ENCODE measurements at regions not wholly inside any gene's neighbourhood (a gene's known extent, or its start where the extent isn't known, plus 50 kb on each side); places are given as distances from the start of the nearest gene placed in this dataset.
"Not testable (repeated sequence)": the region's sequence is repeated elsewhere in the genome, so short reads cannot be mapped to it uniquely, and the experiment has no call there.

DNA sequence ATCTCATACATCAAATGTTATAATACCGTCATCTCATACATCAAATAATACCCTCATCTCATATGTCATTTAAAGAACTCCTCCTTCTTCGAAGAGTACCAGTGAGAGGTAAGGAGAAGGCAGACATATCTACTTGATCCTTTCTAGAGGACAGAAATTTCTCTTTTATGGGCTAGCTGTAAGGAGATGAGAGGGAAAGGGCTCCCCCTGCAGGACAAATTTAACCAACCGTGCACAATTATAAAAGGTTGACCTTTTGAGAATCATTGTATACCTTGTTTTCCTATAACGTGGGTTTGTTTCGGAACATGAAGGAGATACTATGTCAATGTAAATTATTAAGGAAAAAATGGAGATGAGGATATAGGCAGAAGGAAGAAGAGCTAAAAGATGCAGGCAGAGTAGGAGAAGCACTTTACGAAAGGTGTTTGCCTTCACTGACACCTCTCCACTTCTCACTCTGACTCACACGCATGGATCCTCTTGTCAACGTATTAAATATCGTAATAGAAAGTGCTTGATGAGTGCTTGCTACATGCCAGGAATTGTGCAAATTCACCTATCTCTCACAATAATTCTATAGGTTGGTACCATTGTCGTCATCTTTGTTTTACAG lies 465.9 kb upstream of the ERCC4 start:
- Histone ChIP-seq H3K9ac (no peak overlapping the region), H3K4me2 (no peak overlapping the region), H3K27ac (no peak overlapping the region), H3K9me3 (replicated peaks in 1 of 11) (no peaks in the 10 kb centered on the region), H4K20me1 (no peaks in the 10 kb centered on the region), H3K4me3 (no peak overlapping the region), H3K36me3 (no peaks in the 10 kb centered on the region), H3K27me3 (no peaks in the 10 kb centered on the region), H3K4me1 (peaks cover 0 to 5% (median 0%) of the 10 kb centered on the region in 10 experiments; a peak in 1 of 20 replicates)
- TF ChIP-seq Cebpa-rat (IDR thresholded peaks at IDR 0.05), result no peak

DNA sequence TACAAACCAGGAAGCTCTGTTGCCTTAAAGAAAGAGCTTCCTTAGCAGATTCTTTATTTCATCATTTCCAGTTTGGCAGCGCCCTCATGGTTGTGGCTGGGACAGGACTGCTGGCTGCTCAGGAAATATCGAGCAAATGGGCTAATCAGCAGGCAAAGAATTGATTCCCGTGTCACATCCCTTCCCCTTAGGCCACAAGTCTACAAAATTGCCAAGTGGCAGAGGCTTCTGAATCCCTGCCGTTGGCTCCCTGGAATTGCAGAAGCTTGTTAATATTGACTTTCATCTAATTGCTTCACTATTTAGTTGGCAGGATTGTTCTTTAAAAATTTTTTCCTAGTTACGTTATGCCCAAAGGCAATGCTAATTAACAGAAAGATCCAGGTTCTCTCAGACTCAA lies 456.3 kb upstream of the ERCC4 start:
- no peak overlapping the region for H3K9ac ChIP-seq
- no peaks in the 10 kb centered on the region for H3K36me3 ChIP-seq
- H3K27ac ChIP-seq, result no peak overlapping the region
- TF ChIP-seq Cebpa-rat (IDR thresholded peaks at IDR 0.05), result no peak
- no peaks in the 10 kb centered on the region for H3K27me3 ChIP-seq
- H3K4me1 ChIP-seq, result no peaks in the 10 kb centered on the region
- H4K20me1 ChIP-seq, result no peaks in the 10 kb centered on the region
- no peak overlapping the region for H3K4me2 ChIP-seq
- no peak overlapping the region for H3K4me3 ChIP-seq
- no peaks in the 10 kb centered on the region for H3K9me3 ChIP-seq (replicated peaks in 1 of 11)

DNA sequence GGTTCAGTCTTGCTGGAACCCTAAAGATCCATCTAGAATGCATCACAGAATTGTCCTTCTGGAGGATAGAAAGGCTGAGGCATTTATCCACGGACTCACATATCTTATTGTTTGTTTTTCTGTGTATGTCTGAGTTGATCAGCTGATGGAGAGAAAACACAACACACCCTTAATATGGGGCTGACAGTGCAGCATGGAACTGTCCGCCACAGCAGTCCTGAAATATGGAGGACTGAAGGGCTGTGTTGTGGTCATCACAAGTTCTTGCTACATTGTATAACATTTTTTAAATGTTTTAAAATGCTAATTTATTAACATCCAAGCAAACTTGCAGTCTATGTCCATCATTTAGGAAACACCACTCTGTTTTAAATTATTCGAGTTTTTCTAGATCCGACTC lies 448.9 kb upstream of the ERCC4 start:
- no peak overlapping the region for H3K27ac ChIP-seq
- no peaks in the 10 kb centered on the region for H4K20me1 ChIP-seq
- no peak overlapping the region for H3K9ac ChIP-seq
- TF ChIP-seq Cebpa-rat (IDR thresholded peaks at IDR 0.05), result no peak
- no peak overlapping the region for H3K4me2 ChIP-seq
- H3K36me3 ChIP-seq, result no peaks in the 10 kb centered on the region
- H3K9me3 ChIP-seq (replicated peaks in 1 of 11), result peaks cover 0 to 12% (median 1%) of the 10 kb centered on the region in 11 experiments; a peak in 15 of 22 replicates
- no peaks in the 10 kb centered on the region for H3K27me3 ChIP-seq
- H3K4me3 ChIP-seq, result no peak overlapping the region
- H3K4me1 ChIP-seq, result no peaks in the 10 kb centered on the region

DNA sequence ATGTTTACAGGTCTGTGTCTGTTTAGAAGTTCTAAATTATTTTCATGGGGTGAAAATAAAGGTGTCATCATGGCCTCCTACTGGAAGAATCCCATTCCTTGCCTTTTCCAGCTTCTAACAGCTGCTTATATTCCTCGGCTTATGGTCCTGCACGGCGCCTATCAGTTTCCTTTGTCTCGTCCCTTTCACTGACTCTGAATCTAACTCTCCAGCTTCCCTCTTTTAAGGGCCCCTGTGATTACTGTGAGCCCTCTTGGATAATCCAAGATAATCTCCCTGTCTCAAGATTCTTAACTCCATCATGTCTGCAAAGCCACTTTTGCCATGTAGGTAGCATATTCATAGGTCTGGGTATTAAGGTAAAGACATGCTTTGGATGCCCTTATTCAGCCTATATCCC lies 441.0 kb upstream of the ERCC4 start:
- Histone ChIP-seq H3K4me1 (no peaks in the 10 kb centered on the region), H4K20me1 (no peaks in the 10 kb centered on the region), H3K4me2 (no peak overlapping the region), H3K27me3 (no peaks in the 10 kb centered on the region), H3K36me3 (no peaks in the 10 kb centered on the region), H3K27ac (no peak overlapping the region), H3K4me3 (no peak overlapping the region), H3K9ac (no peak overlapping the region), H3K9me3 (replicated peaks in 1 of 11) (peaks cover 0 to 32% (median 6%) of the 10 kb centered on the region in 11 experiments; a peak in 13 of 22 replicates)
- no peak for TF ChIP-seq Cebpa-rat (IDR thresholded peaks at IDR 0.05)

DNA sequence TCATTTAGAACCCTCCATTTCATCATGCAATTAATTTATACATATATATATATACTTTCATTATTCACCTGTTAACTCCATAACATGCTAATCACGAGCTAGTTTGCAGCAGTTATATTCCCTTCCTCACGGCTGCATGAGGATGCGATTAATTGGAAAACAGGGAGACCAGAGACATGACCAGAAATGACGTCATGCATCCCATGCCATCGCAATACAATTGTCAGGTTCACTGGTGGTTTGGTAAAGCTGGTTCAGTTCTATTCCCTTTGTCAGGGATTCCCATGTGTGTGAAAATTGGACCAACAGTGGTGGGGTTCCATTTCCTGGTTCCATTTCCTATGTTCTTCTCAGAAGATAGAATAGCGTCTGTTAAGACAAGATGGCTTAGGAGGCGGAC lies 440.4 kb upstream of the ERCC4 start:
- Histone ChIP-seq H3K36me3 (no peaks in the 10 kb centered on the region), H3K9me3 (replicated peaks in 1 of 11) (peaks cover 0 to 32% (median 6%) of the 10 kb centered on the region in 11 experiments; a peak in 13 of 22 replicates), H4K20me1 (no peaks in the 10 kb centered on the region), H3K27me3 (no peaks in the 10 kb centered on the region), H3K4me1 (no peaks in the 10 kb centered on the region), H3K27ac (no peak overlapping the region), H3K9ac (no peak overlapping the region), H3K4me2 (no peak overlapping the region), H3K4me3 (no peak overlapping the region)
- TF ChIP-seq Cebpa-rat (IDR thresholded peaks at IDR 0.05), result no peak

DNA sequence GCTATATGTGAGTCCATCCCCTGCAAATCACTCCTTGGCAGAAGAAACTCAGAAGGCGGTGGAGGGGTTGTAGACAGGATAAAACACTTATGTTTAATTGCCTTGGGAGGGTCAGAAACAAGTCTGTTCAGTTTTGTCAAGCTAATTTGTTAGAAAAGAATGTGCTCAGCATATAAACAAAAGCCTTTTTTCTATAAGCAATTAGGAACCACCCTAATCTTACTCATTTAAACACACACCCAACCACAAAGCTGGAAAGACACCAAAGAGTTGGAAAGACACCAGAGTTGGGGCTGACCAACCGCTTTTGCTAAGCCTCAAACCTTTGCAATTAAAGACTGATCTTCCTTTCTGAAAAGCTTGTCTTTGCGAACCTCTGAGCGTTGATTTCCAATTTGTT lies 439.2 kb upstream of the ERCC4 start:
- no peak overlapping the region for H3K9ac ChIP-seq
- no peaks in the 10 kb centered on the region for H3K27me3 ChIP-seq
- H3K9me3 ChIP-seq (replicated peaks in 1 of 11), result peaks cover 0 to 30% (median 6%) of the 10 kb centered on the region in 11 experiments; a peak in 13 of 22 replicates
- TF ChIP-seq Cebpa-rat (IDR thresholded peaks at IDR 0.05), result no peak
- no peaks in the 10 kb centered on the region for H4K20me1 ChIP-seq
- H3K4me1 ChIP-seq, result no peaks in the 10 kb centered on the region
- no peaks in the 10 kb centered on the region for H3K36me3 ChIP-seq
- no peak overlapping the region for H3K4me3 ChIP-seq
- no peak overlapping the region for H3K4me2 ChIP-seq
- no peak overlapping the region for H3K27ac ChIP-seq

DNA sequence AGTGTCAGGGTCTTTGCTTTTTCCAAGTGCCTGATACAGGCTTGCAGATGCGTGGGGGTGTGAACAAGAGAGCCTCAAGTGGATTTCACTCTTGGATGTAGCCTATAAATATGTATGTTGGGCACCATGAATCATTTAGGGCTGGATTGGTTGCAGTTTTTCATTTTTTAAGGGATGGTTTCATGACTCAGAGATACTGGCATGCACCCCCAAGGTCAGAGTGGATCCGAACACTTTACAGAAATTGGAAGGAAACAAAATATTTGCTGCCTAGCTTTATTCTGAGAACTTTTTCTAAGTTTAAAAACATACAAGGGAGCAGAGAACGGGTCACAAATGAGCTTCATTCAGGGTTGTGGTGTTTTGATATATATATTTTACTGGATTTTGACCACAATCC lies 436.8 kb upstream of the ERCC4 start:
- H3K9ac ChIP-seq, result no peak overlapping the region
- no peaks in the 10 kb centered on the region for H4K20me1 ChIP-seq
- no peaks in the 10 kb centered on the region for H3K27me3 ChIP-seq
- H3K4me3 ChIP-seq, result no peak overlapping the region
- no peaks in the 10 kb centered on the region for H3K4me1 ChIP-seq
- H3K9me3 ChIP-seq (replicated peaks in 1 of 11), result peaks cover 0 to 16% (median 0%) of the 10 kb centered on the region in 11 experiments; a peak in 3 of 22 replicates
- no peak for TF ChIP-seq Cebpa-rat (IDR thresholded peaks at IDR 0.05)
- no peak overlapping the region for H3K4me2 ChIP-seq
- H3K36me3 ChIP-seq, result no peaks in the 10 kb centered on the region
- H3K27ac ChIP-seq, result no peak overlapping the region

DNA sequence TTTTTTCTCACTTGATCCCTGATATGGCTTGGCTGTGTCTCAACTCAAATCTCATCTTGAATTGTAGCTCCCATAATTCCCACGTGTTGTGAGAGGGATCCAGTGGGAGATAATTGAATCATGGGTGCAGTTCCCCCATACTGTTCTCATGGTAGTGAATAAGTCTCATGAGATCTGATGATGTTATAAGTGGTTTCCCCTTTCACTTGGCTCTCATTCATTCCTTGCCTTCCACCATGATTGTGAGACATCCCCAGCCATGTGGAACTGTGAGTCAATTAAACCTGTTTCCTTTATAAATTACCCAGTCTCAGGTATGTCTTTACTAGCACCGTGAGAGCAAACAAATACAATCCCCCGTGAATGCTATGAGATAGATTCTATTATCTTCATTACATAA lies 430.5 kb upstream of the ERCC4 start:
- not testable (repeated sequence) for H3K27ac ChIP-seq; H3K4me3 ChIP-seq; H3K4me1 ChIP-seq; H3K9me3 ChIP-seq (replicated peaks in 1 of 11); H3K4me2 ChIP-seq; H3K9ac ChIP-seq; H4K20me1 ChIP-seq; H3K36me3 ChIP-seq; H3K27me3 ChIP-seq

DNA sequence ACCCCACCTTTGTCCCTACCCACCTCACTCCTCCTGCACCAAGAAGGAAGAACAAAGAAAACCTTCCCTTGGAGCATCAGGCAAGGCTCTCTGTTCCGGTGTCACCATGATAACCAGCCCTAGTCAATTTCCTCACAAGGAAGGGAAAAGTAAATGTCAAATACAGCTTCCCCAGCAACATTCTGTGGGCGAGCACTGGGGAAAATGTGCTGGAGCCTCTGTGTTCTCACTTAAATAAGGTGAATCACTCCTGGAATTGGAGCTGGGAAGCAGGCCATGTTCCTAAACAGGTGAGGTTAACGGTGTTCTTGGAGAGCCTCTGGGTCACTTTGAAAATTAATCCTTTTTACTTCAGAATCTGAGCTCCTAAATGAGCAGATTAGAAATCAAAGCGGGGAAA lies 427.9 kb upstream of the ERCC4 start:
- Histone ChIP-seq H3K27ac (no peak overlapping the region), H3K4me1 (no peaks in the 10 kb centered on the region)

DNA sequence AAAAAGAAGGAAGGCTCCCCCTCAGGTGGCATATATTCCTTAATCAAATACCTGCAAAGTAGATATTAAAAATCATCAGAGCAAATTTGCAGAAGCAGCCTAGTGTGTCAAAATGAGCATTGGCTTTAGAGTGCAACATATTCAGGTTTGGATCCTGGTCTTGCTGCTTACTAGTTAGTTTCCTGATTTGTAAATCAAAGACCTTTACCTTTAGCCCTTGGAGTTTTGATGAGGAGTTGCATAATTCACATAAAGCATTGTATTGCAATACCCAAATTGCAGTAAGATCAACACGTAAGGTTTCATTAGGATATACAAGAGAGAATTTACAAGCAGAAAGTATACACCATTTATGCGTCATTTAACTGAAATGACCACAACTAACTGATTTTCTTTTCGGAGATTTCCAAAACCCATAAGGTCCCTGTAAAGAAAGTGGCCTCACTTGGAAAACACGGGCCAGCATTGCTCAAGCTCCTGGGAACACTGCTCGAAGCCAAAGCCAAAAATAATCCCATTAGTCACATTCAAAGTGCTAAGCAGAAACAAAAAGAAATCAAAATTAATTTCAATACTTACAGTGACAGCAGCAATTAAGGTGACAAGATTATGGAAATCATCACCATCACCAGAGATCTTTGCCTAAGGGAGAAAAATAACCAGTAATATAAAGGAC lies 415.9 kb upstream of the ERCC4 start:
- Histone ChIP-seq H4K20me1 (no peaks in the 10 kb centered on the region), H3K36me3 (no peaks in the 10 kb centered on the region), H3K4me1 (peaks cover 0 to 13% (median 8%) of the 10 kb centered on the region in 10 experiments; a peak in 13 of 20 replicates), H3K4me3 (no peak overlapping the region), H3K27ac (no peak overlapping the region), H3K4me2 (no peak overlapping the region), H3K9ac (no peak overlapping the region), H3K9me3 (replicated peaks in 1 of 11) (peaks cover 0 to 7% (median 0%) of the 10 kb centered on the region in 11 experiments; a peak in 3 of 22 replicates), H3K27me3 (no peaks in the 10 kb centered on the region)
- TF ChIP-seq Cebpa-rat (IDR thresholded peaks at IDR 0.05), result no peak

More for the DNA sequence above, 427.9 kb upstream of the ERCC4 start:
- Histone ChIP-seq H4K20me1 (no peaks in the 10 kb centered on the region), H3K27me3 (no peaks in the 10 kb centered on the region), H3K9ac (no peak overlapping the region), H3K4me3 (no peak overlapping the region), H3K9me3 (replicated peaks in 1 of 11) (no peaks in the 10 kb centered on the region), H3K36me3 (no peaks in the 10 kb centered on the region), H3K4me2 (no peak overlapping the region)
- TF ChIP-seq Cebpa-rat (IDR thresholded peaks at IDR 0.05), result no peak

All from BLaER1 treated with 17β-estradiol and CSF1 and Interleukin-3, amounts not matched to agents 10 nM and 100 nM (cell line).